HG03575 (cell line): ENCODE measurements at regions not wholly inside any gene's neighbourhood (a gene's known extent, or its start where the extent isn't known, plus 50 kb on each side); places are given as distances from the start of the nearest gene placed in this dataset.

Experiments used
- ATAC-seq: cut with Tn5 transposase; IDR thresholded peaks from one replicate; pipeline ENCODE4 v1.9.1; 2021; ENCODE audit not compliant: unreplicated experiment, insufficient number of reproducible peaks, low FRiP score; ENCODE audit errors: extremely low read depth

DNA sequence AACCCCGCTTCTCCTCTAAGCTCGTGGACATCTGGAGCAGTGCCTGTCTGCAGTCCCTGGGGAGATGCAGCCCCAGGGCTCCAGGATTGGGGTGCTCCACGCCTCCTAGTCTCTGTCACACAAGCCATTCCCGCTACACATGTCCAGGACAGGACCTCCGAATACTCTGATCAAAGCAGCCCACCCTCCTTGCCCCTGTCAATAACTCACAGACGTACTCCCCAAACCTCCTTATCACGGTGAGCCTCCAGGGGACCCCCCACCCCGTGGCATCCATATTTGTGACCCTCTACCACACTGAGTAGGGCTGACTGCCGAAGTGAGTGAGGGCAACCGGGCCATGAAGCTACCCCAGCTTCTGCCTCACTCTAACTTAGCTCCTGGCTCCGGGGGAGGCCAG is 727.7 kb downstream of the GALR1 start:
- no peak for ATAC-seq

GRCh38 chr18:77980275-77980674 is 730.6 kb downstream of the GALR1 start:
- no peak for ATAC-seq

GRCh38 chr18:77981874-77982273 is 732.2 kb downstream of the GALR1 start:
- no peak for ATAC-seq

DNA sequence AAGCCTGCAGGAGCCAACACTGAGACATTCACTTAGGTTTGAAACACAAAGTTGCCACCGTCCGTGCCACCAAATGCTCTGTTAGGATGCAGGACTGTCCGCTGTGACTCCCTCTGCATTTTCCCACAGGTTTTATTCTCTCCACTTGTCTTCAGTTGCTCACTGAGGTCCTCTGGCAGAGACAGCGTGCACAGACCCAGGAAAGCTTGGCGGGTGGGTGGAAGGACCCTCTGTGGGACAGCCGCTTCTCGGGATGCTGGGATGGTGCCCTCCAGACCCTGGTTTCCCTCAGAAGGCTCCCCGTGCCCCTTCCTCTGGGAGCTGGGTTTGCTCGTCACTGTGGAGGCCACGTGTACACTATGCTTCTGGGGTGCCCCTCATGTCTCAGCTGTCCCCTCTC is 733.6 kb downstream of the GALR1 start:
- no peak for ATAC-seq

GRCh38 chr18:77984178-77984577 is 734.5 kb downstream of the GALR1 start:
- no peak for ATAC-seq

GRCh38 chr18:77984833-77985232 is 735.2 kb downstream of the GALR1 start:
- ATAC-seq = no peak

DNA sequence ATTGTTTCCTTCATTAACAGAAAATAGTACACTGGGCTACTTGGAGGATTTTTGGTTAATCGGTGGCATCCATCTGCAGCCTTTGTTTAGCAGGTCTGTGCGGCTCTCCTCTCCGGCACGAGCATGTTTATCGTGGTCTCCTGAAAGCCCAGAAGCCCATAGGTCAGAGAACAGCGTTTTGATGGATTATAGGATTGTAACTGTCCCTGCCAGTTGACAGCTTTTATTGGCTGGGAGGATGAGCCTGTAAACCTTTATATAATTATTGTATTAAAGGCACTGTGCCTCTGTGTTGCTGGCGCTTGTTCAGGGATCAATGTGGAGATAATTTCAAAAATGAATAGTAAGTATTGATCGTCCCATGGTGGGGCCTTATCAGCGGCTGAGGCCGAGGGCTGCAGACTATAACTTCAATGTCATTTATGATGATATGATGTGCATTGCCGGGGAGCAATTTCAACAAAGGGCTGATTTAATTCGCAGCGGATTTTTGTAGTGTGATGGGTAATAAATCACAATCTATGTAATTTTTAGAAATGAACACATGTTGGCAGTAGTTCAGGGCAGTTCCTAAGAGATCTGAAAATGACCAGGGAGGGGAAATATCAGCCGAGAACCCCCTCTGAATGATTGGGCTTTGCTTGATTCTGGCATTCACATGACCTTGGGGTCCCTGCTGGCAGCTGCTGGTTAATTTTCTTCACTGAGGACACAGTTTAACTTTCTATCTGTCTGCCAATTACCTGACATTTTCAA is 736.1 kb downstream of the GALR1 start:
- no peak for ATAC-seq

DNA sequence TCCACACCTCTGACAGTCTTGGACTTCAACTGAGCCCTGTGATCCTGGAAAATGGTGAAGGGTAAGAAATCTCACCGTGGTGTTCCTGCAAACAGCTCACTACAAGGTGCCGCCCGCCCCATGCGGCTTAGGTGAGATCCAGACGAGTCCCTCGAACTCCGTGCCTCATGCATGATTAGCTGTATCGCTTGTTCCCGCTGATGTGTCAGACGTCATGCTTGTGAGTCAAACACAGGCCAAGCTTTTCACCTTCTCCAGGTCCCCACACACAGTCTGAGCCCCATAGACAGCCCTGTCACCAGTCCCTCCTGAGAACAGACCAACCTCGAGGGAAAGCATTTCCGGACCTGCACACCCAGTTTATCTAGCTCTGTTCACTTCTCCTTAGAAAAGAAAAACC is 740.5 kb downstream of the GALR1 start:
- ATAC-seq = no peak

DNA sequence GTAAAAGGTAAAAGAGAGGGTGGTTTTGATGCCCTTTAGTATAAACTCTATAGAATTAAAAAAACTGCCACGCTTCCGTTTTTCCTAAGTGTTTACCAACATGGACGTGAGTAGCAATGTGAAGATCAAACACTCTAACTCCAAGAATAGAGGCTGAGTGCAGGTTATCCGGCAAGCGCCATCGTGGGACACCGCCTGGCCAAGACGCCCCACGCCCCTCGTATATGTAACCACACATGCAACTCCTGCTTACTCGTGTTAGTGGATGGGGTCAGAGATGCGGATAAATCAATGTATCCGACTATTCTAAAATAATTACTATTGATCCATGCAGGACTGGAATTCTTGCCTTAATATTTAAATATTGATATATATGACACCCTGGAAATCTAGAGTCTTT is 741.3 kb downstream of the GALR1 start:
- no peak for ATAC-seq

DNA sequence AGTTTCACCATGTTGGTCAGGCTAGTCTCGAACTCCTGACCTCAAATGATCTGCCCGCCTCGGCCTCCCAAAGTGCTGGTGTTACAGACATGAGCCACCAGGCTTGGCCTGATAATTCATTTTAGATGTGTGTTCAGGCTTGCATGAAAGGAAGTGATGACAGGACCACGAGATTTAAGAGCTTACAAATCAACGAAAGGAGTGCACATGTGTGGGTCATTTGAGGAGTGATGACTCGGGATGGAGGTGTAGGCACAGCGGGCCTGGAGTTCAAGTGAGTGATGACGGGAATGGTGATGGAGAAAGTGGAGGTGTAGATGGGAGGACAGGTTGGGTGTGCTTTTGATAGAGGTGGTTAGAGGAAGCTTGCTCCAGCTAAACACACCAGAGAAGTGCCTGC is 742.4 kb downstream of the GALR1 start:
- ATAC-seq = no peak

GRCh38 chr18:77993188-77993981 is 743.7 kb downstream of the GALR1 start:
- ATAC-seq = no peak

GRCh38 chr18:77995593-77995992 is 745.9 kb downstream of the GALR1 start:
- no peak for ATAC-seq

DNA sequence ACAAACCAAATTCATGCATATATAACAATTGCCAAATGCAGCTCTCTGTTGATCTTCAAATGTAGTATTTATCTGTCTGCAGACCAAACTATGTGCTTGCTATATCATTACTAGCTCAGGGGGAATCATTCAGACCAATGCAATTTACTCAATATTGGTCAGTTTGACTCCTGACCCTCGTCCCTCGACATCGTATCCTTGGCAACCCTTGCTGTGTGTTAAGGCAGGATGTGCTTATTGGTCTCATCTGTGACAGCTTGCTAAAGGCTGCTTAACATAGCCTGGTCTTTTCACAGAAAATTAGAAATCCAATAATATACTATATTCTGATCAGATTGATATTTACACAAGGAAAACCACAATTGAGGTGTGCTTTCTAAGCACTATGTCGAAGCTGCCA is 747.1 kb downstream of the GALR1 start:
- ATAC-seq = no peak

- ATAC-seq = no peak
These were observed 752.2 kb downstream of the GALR1 start for GRCh38 chr18:78001811-78002210.

- no peak for ATAC-seq
These were observed 756.5 kb downstream of the GALR1 start for GRCh38 chr18:78006006-78006773.

DNA sequence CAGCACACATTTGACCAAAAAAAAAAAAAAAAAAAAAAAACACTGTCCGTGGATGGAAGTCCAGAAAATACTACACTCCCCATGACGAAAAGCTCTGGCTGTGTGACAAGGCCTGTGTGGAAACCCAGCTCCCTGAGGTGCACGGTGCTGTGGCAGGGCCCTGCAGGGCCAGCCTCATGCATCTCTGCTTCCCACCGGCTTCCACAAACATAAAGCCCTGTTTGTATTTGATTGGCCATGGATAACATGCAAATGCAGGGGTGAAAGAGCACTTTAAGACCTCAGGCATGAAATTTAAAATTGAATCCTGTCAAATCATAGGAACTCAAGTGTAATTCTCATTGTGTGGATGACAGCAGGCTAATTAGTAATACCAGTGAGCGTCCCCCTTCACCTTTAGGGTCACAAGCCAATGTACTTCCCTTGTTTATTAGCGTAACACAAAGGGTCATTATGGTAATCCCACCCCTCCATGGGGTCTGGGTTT is 757.2 kb downstream of the GALR1 start:
- ATAC-seq = no peak

GRCh38 chr18:78010363-78010762 is 760.7 kb downstream of the GALR1 start:
- ATAC-seq = no peak

- no peak for ATAC-seq
These were observed 768.2 kb downstream of the GALR1 start for GRCh38 chr18:78017869-78018268.

- no peak for ATAC-seq
These were observed 771.5 kb downstream of the GALR1 start for GRCh38 chr18:78021196-78021595.

DNA sequence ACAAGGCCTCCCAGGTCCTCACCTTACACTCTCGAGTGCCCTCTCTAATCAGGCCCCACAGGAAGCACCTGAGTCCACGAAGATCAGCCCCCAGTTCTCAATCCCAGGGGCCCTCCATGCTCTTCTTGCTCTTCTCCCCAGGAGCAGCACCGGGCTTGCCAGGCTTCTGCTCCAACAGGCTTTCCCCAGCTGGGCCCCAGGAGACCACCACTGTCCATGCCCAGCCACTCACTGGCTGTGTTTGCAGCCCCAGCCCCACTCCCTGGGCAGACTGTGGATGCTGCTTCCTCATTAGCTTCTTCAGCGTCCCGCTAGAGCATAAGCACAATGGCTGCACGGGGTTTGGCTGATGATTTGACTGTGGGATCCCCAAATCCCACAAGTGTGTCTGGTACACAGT is 781.9 kb downstream of the GALR1 start:
- ATAC-seq = no peak
